Pulmonary artery endothelial cell (primary cell): ENCODE measurements at regions not wholly inside any gene's neighbourhood (a gene's known extent, or its start where the extent isn't known, plus 50 kb on each side); places are given as distances from the start of the nearest gene placed in this dataset.
A peak's percentile ranks its signal among the peaks of the same experiment; 100 is the strongest.

Source experiments
- DNase-seq: peaks from one replicate; pipeline ENCODE4 v3.0.0-alpha.2; 2011; ENCODE audit warnings: low read depth, low spot score

DNA sequence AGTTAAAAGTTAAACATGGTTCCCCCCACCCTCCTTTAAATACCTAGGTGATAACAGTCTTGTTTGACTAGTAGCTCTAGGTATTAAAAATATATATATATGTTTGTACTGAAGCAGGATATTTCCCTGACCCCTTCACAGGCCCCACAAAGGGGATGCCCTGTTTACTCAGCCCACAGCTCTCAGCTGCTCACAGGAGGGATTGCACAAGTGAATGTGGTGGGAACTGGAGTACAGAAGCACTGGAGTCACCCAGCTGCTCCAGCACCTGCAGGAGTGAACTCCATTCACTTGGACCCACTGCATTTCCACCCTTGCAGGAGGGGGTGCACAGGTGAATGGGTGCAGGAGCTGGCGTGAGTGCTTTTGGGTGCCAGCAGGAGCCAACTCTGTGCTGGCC, 99.3 kb upstream of the TLR3 start:
- DNase-seq = no peak

DNA sequence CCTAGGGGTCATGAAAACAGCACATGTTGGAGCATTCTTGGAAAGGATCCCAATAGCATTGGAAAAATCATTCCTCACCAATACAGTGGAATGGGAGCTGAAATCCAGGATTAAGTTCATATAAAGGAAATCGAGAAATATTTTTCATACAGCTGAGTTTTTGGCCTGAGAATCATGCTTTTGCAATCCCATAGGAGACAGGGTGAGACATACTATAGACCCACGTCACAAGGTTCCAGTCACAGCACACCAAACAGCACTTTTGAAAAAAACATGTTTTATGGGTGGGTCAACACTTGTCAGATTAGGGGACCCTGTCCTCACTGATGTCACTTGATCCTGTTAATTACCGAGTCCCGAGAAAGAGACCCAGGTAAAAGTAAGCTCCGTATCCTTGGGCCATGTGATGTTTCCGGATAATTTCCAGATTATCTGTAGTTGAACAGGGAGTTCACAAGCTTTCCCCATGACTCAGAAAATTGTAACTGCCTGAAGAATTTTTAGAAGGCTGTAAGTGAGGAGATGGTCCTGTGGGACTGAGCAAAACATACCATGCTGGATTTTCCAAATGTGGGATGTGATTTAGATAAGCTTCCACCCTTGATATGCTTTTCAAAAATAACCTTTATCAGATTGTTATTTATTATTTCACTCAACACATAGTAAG, 80.9 kb upstream of the TLR3 start:
- no peak for DNase-seq

DNA sequence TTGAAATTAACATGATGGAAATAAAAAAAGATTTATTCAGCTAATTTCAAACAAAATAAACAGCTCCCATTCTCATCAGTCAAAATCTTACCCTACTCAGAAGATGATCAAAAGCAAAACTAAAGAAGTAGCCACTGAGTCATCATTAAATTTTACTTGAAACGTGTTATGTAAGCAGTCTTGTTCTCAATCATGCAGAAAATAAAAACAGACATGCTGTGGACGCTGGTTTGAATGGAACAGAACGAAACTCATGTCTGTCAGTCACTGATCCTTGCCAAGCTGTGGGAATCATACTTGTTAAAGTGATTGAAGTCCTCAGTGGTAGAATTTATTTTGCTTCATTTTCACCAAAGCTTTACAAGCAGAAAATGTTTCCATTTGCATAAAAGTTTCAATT, 77.2 kb upstream of the TLR3 start:
- DNase-seq = no peak

DNA sequence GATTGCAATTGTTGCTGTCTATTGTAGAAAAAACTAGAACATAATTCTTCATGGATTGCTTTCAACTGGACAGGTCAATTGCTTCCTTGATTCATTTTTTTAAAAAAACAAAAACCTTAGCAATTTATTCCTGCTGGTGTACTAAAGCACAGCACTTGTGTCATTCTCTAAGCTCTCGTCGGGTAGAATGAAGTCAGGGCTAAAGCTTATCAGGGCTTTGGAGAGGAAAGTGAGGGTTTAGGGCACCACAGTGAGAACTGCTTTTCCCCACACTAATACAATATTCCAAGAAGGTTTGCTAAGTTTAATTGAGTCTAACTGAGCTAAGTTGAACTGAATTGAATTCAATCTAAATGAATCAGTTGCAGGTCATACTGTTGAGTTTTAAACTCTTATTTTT, 76.4 kb upstream of the TLR3 start:
- DNase-seq = no peak

DNA sequence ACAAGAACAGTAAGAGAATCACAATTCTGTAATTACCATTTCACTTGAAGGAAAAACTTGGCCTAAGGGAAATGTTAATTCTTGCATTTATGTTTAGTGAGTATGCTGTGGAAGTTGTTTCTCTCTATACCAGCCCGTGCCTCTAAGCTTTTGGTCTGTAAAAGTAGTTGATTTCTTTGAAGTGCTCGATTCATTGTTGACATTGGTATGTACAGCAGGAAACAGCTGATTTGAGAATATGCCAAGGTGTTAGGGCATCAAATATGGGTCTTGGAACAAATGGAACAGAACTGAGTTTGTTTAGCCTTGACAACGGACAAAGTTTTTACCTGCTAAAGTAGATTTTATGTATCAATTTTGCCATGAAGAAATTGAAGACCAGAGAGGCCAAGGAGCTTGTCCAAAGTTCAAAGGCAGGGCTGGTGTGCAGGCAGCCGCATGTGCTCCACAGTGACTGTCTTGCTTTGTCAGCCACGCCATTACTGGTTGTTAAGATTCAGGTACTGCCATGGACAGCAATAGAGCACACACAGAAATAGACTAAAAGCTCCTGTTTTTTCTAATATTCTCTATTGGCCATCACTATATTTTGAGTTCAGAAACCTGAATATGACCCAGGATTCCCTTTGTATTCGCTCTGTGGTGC, 75.5 kb upstream of the TLR3 start:
- peak; percentile 11 for DNase-seq

DNA sequence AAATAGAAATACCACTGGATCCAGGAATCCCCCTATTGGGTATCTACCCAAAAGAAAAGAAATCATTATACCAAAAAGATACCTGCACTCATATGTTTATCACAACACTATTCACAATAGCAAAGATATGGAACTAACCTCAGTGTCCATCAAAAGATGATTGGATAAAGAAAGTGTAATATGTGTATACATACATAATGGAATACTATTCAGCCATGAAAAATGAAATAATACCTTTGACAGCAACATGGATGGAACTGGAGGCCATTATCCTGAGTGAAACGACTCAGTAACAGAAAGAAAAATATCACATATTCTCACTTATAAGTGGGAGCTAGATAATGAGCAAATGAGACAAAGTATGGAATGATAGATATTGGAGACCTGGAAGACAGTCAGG, 74.2 kb upstream of the TLR3 start:
- DNase-seq = no peak

DNA sequence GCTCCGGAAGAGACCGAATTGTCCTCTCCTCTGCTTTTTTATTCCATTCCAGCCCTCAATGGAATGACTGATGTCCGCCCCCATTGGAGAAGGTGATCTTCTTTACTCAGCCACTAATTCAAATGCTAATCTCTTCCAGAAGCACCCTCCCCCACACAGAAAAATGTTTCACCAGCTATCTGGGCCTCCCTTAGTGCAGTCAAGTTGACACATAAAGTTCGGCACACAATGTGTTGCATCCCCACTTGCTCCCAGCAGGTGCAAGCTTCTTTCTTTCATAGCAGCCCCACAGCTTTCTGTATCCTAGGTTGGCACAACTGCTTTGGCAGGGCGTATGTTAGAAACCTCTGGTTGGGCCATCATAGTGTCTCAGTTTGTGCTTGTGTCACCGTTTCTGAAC, 73.3 kb upstream of the TLR3 start:
- DNase-seq = no peak

DNA sequence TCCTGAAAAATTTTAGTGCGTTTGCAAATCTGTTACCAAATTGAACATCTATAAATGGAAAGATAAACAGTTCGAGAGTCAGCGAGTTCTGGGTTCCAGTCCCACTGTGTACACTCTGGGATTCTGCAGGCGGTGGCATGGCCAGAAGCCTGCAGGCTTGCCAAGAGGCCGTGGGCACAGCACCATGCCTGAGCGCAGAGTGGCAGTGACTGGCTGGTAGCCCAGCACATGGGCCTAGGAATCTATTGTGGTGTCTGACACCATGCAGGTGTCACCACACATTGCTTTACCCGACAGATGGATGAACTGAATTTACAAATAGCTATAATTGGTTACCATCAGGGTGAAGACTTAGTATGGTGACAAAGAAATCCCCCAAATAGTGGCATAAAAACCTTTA, 71.7 kb upstream of the TLR3 start:
- DNase-seq = no peak

DNA sequence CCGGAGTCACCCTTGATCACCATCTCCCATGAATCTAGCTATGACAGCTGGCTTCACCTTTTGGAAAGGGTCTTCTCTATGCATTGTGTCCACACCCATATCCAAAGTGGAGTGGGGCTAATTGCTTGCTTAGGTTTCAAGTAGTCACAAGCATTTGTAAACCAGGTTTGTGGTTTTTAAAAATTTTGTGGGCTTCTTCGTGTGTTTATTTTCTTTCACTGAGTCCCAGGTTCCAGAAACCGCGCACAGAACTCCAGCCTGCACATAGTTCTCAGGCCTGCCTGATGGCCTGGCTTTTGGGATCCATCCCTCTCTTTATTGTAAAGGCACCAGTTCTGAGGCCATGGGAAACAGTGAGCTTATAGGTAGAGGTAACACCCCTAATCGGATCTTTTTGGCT, 70.2 kb upstream of the TLR3 start:
- DNase-seq = no peak

DNA sequence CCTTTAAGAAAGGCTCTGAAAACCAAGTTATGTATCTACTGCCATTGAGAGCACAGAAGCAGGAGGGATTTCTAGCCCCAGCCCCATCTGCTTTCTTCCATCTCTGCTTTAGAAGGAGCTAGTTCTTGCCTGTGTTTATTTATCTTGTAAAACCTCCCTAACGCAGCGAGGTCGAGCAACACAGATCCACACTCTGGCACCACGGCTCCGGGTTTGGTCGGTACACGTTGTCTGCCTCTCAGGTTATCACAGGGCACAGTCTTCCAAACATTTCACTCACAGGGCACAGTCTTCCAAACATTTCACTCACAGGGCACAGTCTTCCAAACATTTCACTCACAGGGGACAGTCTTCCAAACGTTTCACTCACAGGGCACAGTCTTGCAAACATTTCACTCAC, 69.7 kb upstream of the TLR3 start:
- no peak for DNase-seq

DNA sequence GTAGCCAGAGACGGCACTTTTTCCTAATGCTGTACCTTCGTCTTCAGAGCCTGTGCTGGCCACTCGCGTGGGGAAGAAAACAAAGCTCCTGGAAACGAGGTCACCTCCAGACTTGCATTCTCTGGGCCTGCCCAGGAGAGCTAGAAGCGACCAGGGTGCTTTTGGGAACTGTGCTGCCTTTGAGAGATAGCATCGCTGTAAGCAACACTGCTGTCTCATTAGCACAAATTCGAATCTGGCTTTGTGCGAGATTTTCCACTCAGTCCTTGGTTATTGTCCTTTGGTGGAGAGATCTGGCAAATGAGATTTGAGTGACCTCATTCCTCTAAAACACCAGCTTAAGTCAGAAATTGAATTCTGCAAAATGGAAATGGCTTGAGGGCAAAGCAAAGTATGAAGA, 66.1 kb upstream of the TLR3 start:
- DNase-seq = no peak

DNA sequence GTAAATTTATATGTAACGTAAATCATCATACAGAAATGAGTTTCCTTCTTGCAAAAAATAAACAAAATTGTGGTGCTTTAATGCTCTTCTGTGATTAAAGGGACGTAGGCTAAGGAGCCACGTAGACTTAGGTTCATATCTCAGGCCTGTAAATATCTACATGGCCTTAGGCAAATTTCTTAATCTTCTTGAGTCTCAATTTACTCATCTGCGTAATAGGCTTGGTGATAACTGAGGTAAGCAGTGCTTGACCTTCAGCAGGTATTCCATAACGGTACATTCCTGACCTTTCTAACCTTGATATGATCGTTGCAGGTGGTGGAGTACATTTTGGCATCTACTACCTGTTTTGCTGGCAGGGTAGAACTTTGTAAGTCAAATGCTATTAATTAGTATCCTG, 65.2 kb upstream of the TLR3 start:
- DNase-seq = no peak

DNA sequence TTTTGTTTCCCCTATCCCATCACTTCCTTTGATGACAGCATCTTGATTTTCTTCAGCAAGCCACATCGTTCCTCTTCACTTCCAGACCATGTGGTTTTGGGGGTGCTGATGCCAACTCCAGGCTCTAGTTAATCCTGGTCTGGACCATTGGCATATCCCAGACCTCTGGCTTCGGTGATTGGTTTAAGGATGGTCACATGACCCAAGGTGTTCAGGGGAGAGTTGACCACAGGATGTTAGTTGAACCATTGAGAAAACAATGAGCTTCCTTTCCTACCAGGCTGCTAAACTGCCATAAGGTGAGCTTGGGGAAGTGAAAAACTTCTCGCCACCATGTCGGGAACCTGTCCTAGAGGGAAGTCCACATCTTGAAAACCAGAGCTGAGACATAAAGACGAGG, 60.9 kb upstream of the TLR3 start:
- DNase-seq = no peak

DNA sequence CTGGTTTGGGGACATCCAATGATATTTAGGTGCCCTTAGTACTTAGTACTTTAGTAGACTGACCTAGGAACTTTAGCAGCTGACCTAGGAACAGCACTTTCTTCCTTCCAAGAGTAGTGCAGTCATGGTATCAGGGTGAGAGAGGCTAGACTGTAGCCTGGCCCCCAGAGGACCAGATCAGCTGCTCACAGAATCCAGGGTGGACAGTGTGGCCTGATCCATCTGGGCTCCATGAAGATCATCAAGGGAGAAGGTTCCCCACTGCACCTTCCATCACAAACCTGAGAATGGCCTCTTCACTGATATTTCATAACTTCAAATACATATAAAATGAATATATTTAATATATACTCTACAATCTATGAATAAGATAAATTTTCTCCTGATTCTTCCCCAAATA, 59.0 kb upstream of the TLR3 start:
- no peak for DNase-seq

DNA sequence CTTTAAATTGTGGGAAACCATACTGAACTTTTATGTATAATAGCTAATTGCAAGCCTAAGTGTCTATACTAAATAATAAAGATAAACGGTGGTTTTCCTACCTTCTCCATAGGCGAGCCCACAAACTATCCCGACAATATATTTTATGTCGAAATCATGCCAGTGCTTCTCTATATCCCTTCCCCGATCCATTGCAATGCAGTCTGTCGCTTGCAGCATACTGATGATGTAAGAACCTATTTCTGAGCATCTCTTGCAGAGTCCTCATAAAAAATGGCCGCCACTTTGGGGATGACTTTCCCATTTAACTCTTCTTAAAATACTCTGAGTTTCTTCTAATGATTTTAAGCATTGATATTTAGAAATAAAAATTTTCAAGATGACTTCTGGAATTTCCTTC, 58.1 kb upstream of the TLR3 start:
- DNase-seq = no peak

DNA sequence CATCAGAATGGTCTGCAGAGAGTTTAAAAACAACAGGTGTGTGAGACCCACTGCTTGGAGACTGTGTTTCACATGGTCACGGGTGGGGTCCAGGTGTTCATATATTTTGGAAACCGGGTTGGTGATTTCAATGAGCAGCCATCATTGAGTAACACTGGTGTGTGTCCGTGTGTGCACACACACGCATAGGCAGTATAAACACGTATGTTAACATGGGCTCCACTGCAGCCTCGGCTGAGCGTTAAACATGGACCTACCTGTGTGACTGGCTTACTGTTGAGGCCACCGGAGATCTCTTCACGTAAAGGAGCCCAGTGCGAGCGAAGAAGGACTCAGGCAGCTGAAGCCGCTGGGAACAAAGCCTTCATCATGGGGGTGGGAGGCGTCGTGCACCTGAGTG, 56.9 kb upstream of the TLR3 start:
- DNase-seq = no peak

DNA sequence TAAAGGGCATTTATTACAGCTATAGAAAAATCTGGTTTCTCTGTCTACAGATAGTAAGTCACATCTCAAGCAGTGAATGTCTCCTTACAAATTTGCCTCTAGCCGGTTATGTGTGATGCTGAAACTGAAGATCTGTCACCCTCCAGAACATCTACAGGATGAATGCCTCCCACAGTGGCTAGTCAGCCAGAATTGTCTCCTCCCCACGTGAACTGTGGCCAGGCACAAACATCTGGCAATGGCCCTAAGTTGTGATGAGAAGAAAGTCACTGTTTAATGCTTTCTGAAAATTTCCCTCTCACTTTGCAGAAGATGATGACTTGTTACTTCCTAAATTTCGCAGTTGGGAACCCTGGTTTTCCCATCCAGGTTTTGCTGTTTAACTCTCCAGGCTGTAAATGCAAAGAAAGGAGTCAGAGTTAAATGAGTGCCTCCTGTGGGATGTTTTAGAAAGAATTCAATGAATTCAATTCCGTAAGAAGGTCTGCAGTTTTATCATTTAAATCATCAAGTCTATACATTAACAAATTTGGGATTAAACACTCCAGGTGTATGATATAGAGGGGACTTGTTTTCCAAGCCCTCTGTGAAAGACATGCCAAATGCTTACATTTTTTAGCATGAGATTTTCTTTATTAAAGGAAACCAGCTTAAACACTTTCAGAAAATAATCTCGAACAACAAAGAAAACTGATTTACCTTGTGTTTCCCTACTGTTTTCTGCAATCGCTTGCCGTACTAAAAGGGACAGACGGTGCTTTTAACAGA, 55.4 kb upstream of the TLR3 start:
- no peak for DNase-seq

DNA sequence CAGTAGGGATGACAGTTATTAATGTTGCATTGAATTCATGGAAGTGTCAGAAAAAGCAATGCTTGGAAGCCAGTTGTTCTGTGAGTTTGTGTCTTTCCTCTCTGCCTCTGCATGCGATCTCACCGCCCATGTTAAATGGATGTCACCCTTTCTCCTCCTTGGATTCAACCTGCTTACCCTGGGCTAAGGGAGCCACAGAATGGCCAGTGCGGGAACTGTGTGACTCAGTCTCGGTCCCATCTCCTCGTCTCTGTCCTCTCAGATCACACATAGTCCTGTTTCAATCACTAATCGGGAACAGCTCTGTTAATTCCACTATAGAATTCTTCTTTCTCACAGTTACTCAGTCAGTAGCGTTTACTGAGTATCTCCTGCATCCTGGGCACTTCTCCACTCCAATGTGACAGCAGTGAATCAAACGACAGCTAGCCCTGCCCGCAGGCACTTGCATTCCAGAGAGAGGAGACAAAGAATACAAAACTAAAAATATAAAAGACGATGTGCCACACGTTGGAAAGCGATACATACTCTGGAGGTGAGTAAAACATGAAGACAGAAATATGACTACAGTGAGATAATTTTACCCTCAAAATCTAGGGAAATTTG, 53.6 kb upstream of the TLR3 start:
- DNase-seq = no peak

DNA sequence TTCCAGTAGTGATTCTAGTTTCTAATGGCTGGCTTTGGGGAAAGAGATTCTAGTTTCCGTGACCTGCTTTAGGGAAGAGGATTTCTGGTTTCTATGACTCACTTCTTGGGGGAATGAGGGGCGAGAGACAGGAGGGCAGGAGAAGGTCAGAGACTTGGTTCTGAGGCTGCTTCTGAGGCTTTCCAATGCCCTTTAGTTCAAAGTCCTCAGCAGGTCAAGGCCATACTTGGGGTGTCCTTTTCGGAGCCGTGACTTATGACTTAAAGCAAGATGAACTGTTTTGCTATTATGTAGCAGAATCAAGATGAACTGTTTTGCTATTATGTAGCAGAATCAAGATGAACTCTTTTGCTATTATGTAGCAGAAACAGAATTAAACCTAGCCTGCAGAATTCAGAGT, 52.2 kb upstream of the TLR3 start:
- DNase-seq = no peak

DNA sequence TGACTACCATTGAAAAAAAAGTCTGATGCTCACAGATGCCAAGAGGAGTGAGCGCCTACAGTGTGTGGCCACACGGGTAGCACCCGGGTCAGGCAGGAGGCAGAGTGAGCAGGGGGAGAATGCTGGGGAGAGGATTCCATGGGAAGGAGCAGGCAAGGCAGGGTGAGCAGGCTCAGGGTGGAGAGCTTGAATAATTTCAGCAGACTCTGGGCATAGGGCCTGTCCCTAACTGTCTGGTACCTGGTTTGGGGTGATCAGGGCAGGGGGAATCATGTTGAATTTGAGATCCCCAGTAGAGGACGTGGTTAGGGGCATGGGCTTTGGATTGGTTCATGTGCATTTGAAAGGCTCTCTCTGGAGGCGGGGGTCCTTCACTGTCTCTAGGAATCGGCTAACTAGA, 51.2 kb upstream of the TLR3 start:
- DNase-seq = no peak

DNA sequence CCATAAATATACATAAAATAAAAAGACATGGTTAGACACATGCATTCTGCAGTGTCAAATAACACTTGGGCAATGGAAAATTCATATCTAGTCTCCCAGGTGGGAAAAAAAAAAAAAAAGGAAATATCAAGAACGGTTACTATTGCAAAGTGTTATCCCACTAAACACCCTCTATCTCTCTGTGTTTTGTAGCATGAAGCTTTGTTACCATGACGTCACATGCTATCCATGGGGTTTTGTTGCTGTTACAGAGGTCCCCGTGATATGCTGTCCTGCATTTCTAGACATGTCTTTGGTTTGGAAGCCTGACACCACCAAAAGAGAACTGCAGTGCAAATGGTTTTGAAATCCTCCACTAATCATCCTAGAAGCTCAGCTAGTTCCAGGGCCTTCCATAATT, 50.7 kb upstream of the TLR3 start:
- DNase-seq = no peak

DNA sequence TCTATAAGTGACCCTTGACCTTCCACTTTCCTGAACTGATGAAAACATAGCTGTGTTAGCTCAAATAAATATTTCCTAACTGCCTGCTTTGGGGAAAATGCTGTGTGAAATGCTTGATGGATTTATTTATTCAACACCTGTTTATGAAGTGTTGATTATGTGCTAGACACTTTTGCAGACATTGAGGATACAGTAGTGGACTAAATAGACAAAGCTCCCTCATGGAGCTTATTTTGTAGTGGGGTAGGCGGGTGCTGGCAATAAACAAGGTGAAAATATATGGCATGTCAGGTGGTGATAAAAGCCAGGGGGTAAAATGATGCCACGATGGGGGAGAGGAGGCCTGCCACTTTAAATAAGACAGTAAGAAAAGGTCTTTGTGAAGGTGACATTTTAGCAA, 50.2 kb upstream of the TLR3 start:
- DNase-seq = no peak
